ENCODE measurements at regions not wholly inside any gene's neighbourhood (a gene's known extent, or its start where the extent isn't known, plus 50 kb on each side); places are given as distances from the start of the nearest gene placed in this dataset.

GRCh38 chr4:18942874-18943273 is 921.3 kb upstream of the LCORL start:
- no peak overlapping the region for H3K27ac Mint-ChIP-seq
- no peaks in the 10 kb centered on the region for H3K27me3 Mint-ChIP-seq (ENCODE audit: low read depth)
- DNase-seq (ENCODE audit: low spot score in 2 of 2, unreplicated experiment in 2 of 2): no peak
- no peak for TF ChIP-seq CTCF (IDR thresholded peaks at IDR 0.05; ENCODE audit: unreplicated experiment)
- no peaks in the 10 kb centered on the region for H3K36me3 Mint-ChIP-seq
- H3K9me3 Mint-ChIP-seq: peaks cover 5% of the 10 kb centered on the region
- no peak overlapping the region for H3K4me3 Mint-ChIP-seq
- peaks cover 13% of the 10 kb centered on the region for H3K4me1 Mint-ChIP-seq

- Mint-ChIP-seq H3K9me3 (peaks cover 12% of the 10 kb centered on the region), H3K36me3 (no peaks in the 10 kb centered on the region), H3K27me3 (ENCODE audit: low read depth) (no peaks in the 10 kb centered on the region), H3K4me1 (peaks cover 22% of the 10 kb centered on the region), H3K27ac (peak overlapping the region; percentile 72), H3K4me3 (no peak overlapping the region)
- TF ChIP-seq CTCF (IDR thresholded peaks at IDR 0.05; ENCODE audit: unreplicated experiment): no peak
- DNase-seq (ENCODE audit: low spot score in 2 of 2, unreplicated experiment in 2 of 2): no peak
Observed at GRCh38 chr4:18938343-18939099, 917.0 kb upstream of the LCORL start.

GRCh38 chr4:18937746-18938145 is 916.2 kb upstream of the LCORL start:
- TF ChIP-seq CTCF (IDR thresholded peaks at IDR 0.05; ENCODE audit: unreplicated experiment): no peak
- Mint-ChIP-seq H3K4me3 (no peak overlapping the region), H3K4me1 (peaks cover 27% of the 10 kb centered on the region), H3K9me3 (peaks cover 12% of the 10 kb centered on the region), H3K36me3 (no peaks in the 10 kb centered on the region), H3K27me3 (ENCODE audit: low read depth) (no peaks in the 10 kb centered on the region), H3K27ac (no peak overlapping the region)
- DNase-seq (ENCODE audit: low spot score in 2 of 2, unreplicated experiment in 2 of 2): no peak

GRCh38 chr4:18937080-18937479 is 915.5 kb upstream of the LCORL start:
- no peak overlapping the region for H3K4me3 Mint-ChIP-seq
- peaks cover 31% of the 10 kb centered on the region for H3K4me1 Mint-ChIP-seq
- DNase-seq (ENCODE audit: low spot score in 2 of 2, unreplicated experiment in 2 of 2): no peak
- no peak overlapping the region for H3K27ac Mint-ChIP-seq
- H3K27me3 Mint-ChIP-seq (ENCODE audit: low read depth): no peaks in the 10 kb centered on the region
- H3K9me3 Mint-ChIP-seq: peaks cover 12% of the 10 kb centered on the region
- H3K36me3 Mint-ChIP-seq: no peaks in the 10 kb centered on the region
- no peak for TF ChIP-seq CTCF (IDR thresholded peaks at IDR 0.05; ENCODE audit: unreplicated experiment)

GRCh38 chr4:18935659-18936345 is 914.2 kb upstream of the LCORL start:
- Mint-ChIP-seq H3K4me1 (peaks cover 34% of the 10 kb centered on the region), H3K36me3 (no peaks in the 10 kb centered on the region), H3K9me3 (peaks cover 12% of the 10 kb centered on the region), H3K27ac (no peak overlapping the region), H3K4me3 (no peak overlapping the region), H3K27me3 (ENCODE audit: low read depth) (no peaks in the 10 kb centered on the region)
- no peak for TF ChIP-seq CTCF (IDR thresholded peaks at IDR 0.05; ENCODE audit: unreplicated experiment)
- DNase-seq (ENCODE audit: low spot score in 2 of 2, unreplicated experiment in 2 of 2): no peak
